ENCODE measurements at regions not wholly inside any gene's neighbourhood (a gene's known extent, or its start where the extent isn't known, plus 50 kb on each side); places are given as distances from the start of the nearest gene placed in this dataset.

DNA sequence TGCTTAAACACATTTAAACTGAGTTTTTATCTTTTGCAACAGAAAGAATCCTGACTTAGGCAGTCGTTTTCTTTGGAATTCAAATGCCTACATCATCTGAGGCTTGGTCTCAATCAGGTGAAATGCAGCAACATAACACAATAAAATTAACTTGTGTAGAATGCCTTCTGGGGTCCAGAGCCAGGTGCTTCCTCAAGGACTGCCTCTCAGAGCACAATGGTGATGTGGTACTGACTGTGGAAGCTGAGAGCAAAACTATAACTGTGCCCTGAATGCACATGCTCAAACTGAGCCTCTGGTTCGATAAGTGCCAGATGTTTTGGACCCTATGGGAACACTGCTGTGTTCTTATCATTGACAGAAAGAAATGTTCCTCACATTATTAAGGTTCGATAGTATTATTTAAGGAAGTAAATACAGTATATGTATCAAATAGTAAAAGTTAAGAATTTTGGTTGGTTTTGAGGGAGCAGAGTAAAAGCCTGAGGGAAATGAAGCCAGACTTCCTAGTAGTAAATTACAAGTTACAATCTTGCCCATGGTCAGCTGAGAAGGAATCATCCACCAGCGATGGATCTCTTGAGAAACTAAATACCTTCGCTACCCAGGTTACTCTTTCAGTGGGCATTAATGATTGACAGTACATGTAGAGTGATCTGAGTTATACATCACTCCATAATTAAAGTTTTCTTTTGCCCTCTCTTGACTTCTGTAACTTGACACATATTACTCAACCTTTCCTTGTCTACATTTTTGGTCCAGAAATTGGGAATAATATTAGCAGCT, 122.9 kb upstream of the ATP2B1 start:
- Histone ChIP-seq H3K36me3 (ENCODE audit: control insufficient read depth in 4 of 4, insufficient read depth in 4 of 4, low read length in 4 of 4) (no peaks in the 10 kb centered on the region), H3K4me3 (no peak overlapping the region), H3K9me3 (ENCODE audit: control insufficient read depth in 4 of 4, insufficient read depth in 3 of 4, low read length in 3 of 4) (peaks cover 0 to 3% (median 0%) of the 10 kb centered on the region in 4 donors), H3K9ac (ENCODE audit: insufficient read depth in 1 of 2, low read length in 2 of 2) (no peak overlapping the region), H3K27me3 (ENCODE audit: control insufficient read depth in 3 of 3, insufficient read depth in 3 of 3, low read length in 2 of 3) (no peaks in the 10 kb centered on the region), H3K27ac (ENCODE audit: low read depth in 1 of 2, low read length in 1 of 2) (no peak overlapping the region), H3K4me1 (ENCODE audit: control insufficient read depth in 5 of 5, insufficient read depth in 5 of 5, low read length in 5 of 5) (no peaks in the 10 kb centered on the region)
- ATAC-seq (ENCODE audit: insufficient read depth, low FRiP score), result no peak
- no peak for DNase-seq
- WGBS, 2 donors, result 72% methylated on average over 5 of the region's 5 CpGs
- no peak for TF ChIP-seq CTCF (IDR thresholded peaks at IDR 0.05; ENCODE audit: control extremely low read depth, extremely low read depth)

- Histone ChIP-seq H3K4me1 (ENCODE audit: control insufficient read depth in 5 of 5, insufficient read depth in 5 of 5, low read length in 5 of 5) (peaks cover 0 to 4% (median 0%) of the 10 kb centered on the region in 5 donors), H3K4me3 (no peak overlapping the region)
Observed at GRCh38 chr12:89829434-89829975, 120.9 kb upstream of the ATP2B1 start.

DNA sequence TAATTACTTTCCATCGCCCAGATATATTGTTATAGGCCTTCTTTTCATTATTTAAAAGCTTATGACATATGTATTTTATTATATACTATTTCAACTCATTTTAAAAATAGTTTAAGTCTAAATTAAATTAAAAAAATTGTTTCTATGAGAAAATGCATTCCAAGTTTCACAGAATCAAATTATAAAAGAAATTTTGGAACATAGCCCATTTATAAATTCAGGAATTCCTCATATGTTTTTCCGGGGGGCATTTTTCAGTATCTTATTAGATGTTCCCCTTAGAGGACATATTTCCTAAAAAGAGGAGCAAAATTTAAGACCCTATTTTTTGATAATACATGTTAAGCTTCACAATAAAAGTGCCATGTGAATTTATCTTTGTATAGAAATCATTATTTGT, 119.9 kb upstream of the ATP2B1 start:
- TF ChIP-seq CTCF (IDR thresholded peaks at IDR 0.05; ENCODE audit: control extremely low read depth, extremely low read depth), result no peak
- 91 to 93% methylated on average over 2 of the region's 2 CpGs for WGBS, 2 donors
- no peak for DNase-seq
- Histone ChIP-seq H3K36me3 (ENCODE audit: control insufficient read depth in 4 of 4, insufficient read depth in 4 of 4, low read length in 4 of 4) (no peaks in the 10 kb centered on the region), H3K4me1 (ENCODE audit: control insufficient read depth in 5 of 5, insufficient read depth in 5 of 5, low read length in 5 of 5) (peaks cover 0 to 4% (median 0%) of the 10 kb centered on the region in 5 donors), H3K9ac (ENCODE audit: insufficient read depth in 1 of 2, low read length in 2 of 2) (no peak overlapping the region), H3K27ac (ENCODE audit: low read depth in 1 of 2, low read length in 1 of 2) (no peak overlapping the region), H3K27me3 (ENCODE audit: control insufficient read depth in 3 of 3, insufficient read depth in 3 of 3, low read length in 2 of 3) (no peaks in the 10 kb centered on the region), H3K4me3 (no peak overlapping the region), H3K9me3 (ENCODE audit: control insufficient read depth in 4 of 4, insufficient read depth in 3 of 4, low read length in 3 of 4) (peaks cover 0 to 3% (median 0%) of the 10 kb centered on the region in 4 donors)
- ATAC-seq (ENCODE audit: insufficient read depth, low FRiP score), result no peak

More at GRCh38 chr12:89829434-89829975, 120.9 kb upstream of the ATP2B1 start:
- no peak overlapping the region for H3K9ac ChIP-seq (ENCODE audit: insufficient read depth in 1 of 2, low read length in 2 of 2)
- WGBS, 2 donors, result 74 to 93% methylated on average over 2 of the region's 2 CpGs
- no peak for TF ChIP-seq CTCF (IDR thresholded peaks at IDR 0.05; ENCODE audit: control extremely low read depth, extremely low read depth)
- H3K27ac ChIP-seq (ENCODE audit: low read depth in 1 of 2, low read length in 1 of 2), result no peak overlapping the region
- DNase-seq (no peak), ATAC-seq (ENCODE audit: insufficient read depth, low FRiP score) (no peak)
- H3K36me3 ChIP-seq (ENCODE audit: control insufficient read depth in 4 of 4, insufficient read depth in 4 of 4, low read length in 4 of 4), result no peaks in the 10 kb centered on the region
- peaks cover 0 to 3% (median 0%) of the 10 kb centered on the region in 4 donors for H3K9me3 ChIP-seq (ENCODE audit: control insufficient read depth in 4 of 4, insufficient read depth in 3 of 4, low read length in 3 of 4)
- no peaks in the 10 kb centered on the region for H3K27me3 ChIP-seq (ENCODE audit: control insufficient read depth in 3 of 3, insufficient read depth in 3 of 3, low read length in 2 of 3)

Data from lung (tissue), 11 donors.